C4-2B (cell line): ENCODE measurements at regions not wholly inside any gene's neighbourhood (a gene's known extent, or its start where the extent isn't known, plus 50 kb on each side); places are given as distances from the start of the nearest gene placed in this dataset.

ENCODE experiments used
- H3K27ac ChIP-seq: fragments of 450-650 bp; 2 replicates; pipeline ENCODE4 v1.5.1; 2017
- CTCF ChIP-seq: fragments of 450-650 bp; conservative IDR thresholded peaks from 2 replicates; pipeline ENCODE4 v1.5.1; 2017; ENCODE audit warnings: mild to moderate bottlenecking
- ZFX ChIP-seq: fragments of 450-650 bp; IDR thresholded peaks from 2 replicates; pipeline ENCODE4 v1.6.1; 2017

- TF ChIP-seq ZFX (no peak), CTCF (no peak)
- no peak overlapping the region for H3K27ac ChIP-seq
These were observed 74.6 kb upstream of the C7orf33 start for GRCh38 chr7:148515728-148516695.

- peak overlapping the region; percentile 22; the same call in 1 of the 2 replicates for H3K27ac ChIP-seq
These were observed 71.2 kb upstream of the C7orf33 start for GRCh38 chr7:148519386-148519785.

DNA sequence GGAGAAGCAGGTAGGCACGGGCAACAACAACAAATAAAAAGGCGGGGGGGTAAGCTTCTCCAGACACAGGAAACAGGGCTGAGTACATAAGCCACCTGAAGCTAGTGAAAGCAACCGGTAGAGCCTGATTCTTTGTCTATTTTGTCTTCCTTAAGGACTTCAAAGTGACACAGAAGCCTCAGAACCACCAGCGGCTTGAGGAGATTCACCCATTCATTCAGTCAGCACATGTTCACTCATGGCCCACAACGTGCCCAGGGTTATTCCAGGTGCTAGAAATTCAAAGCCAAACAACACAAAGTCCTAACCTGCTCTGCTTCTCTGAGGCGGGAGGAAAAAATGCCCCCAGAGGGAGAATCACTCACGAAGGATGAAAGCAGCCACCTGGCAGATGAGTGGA is 69.3 kb upstream of the C7orf33 start:
- TF ChIP-seq CTCF (no peak), ZFX (no peak)
- H3K27ac ChIP-seq: no peak overlapping the region

GRCh38 chr7:148523550-148523949 is 67.0 kb upstream of the C7orf33 start:
- no peak for TF ChIP-seq ZFX
- no peak for TF ChIP-seq CTCF
- H3K27ac ChIP-seq: no peak overlapping the region

DNA sequence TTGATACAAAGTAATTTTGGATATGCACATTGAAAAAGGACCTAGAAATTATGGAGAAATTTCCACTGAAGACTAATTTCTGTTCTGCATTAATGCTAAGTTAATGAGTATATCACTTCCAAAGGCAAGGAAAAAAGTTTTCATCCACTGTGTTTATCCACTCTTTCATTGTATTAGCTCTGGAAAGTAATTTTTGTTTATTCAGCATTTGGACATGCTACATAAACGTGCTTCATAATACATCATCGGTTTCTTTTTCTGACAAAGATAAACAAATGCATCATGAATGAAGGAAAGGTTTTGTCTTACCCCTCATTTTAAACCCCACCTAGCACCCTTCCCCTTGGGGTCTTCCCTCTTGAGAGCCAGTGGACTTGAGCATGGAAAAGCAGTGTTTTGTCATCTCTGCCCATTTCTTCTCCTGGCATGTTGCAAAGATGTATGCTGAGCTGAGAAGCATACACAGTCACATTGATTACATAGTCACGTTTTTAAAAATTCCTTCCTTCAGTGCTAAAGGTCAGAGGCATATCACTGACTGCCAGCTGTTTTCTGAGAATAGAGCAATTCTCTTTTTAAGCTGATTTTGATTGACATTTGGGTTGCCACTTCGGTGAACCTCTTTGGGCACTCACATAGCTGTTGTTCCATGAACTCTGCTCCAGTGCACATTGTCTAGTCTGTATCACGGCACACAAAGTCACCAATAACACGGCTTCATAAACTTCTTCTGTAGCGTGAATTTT is 65.9 kb upstream of the C7orf33 start:
- H3K27ac ChIP-seq: no peak overlapping the region
- no peak for TF ChIP-seq ZFX
- no peak for TF ChIP-seq CTCF

DNA sequence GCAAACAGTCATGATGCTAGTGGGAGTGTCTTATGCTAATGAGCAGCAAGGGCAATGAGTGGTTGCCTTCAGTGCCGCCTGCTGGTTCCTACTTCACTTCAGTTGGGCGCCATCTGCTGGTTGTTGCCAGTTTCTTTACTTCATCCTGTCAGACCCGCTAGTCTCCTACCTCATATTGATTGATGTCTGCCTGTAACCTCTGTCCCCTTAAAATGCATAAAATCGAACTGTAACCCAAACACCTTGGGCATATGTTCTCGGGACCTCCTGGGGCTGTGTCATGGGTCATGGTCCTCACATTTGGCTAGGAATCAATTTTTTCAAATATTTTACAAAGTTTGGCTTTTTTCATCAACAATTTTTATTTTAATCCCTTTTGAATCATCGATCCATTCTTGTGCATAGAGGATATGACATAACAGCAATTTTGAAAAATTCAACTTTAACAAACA is 62.8 kb upstream of the C7orf33 start:
- no peak overlapping the region for H3K27ac ChIP-seq
- TF ChIP-seq CTCF (peak; percentile 96), ZFX (no peak)

DNA sequence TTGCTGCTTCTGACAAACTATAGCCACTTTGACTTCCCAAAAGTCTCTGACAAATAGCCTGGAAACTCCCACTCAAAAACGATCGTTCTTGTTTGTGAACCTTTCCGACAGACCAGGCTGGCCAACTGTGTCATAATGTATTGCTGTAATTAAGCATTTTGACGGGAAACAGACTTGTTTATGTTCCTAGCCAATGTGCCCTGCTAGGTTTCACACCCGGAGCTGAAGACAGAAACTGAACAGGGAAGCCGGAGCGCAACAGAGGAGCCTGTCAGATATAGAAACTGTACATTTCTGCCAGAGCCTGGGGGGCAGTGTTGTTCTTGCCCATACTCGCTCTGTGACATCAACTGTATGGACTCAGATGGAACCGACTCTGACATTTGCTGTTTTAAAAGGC is 55.3 kb upstream of the C7orf33 start:
- TF ChIP-seq ZFX (no peak), CTCF (no peak)
- no peak overlapping the region for H3K27ac ChIP-seq
